GM12878 (cell line): ENCODE measurements at regions not wholly inside any gene's neighbourhood (a gene's known extent, or its start where the extent isn't known, plus 50 kb on each side); places are given as distances from the start of the nearest gene placed in this dataset.

ENCODE experiments used
- ATAC-seq: fragments of 200-7000 bp; cut with Tn5 transposase; 3 replicates; pipeline ENCODE4 v1.9.1; 2020; ENCODE audit warnings: mild to moderate bottlenecking, moderate library complexity
- BruUV-seq: library from RNA; stranded (reverse); fragments of 400-500 nt; replicated peaks from 2 replicates; lab custom pipeline; 2021; lab: Mats Ljungman, UMichigan
- CTCF ChIA-PET: fragments of 300-600 bp; sonication (Branson Sonifier 250); formaldehyde crosslinking; extraction: SDS; loops from one replicate; lab custom pipeline; 2021; ENCODE audit warnings: inconsistent platforms; lab: Yijun Ruan, JAX
- POLR2A ChIA-PET: fragments of 350-600 bp; formaldehyde crosslinking; extraction: SDS; loops from one replicate; lab custom pipeline; 2021; ENCODE audit warnings: inconsistent platforms; lab: Charles Lee
- RAD21 ChIA-PET: fragments of 300-600 bp; sonication (Branson Sonifier 250); formaldehyde crosslinking; loops from one replicate; lab custom pipeline; 2023; ENCODE audit warnings: antibody characterized with exemption; ENCODE audit not compliant: unreplicated experiment; lab: Charles Lee
- SMC1A ChIA-PET: fragments of 300-600 bp; sonication (Branson Sonifier 250); formaldehyde crosslinking; loops from one replicate; lab custom pipeline; 2023; ENCODE audit not compliant: unreplicated experiment, uncharacterized antibody; lab: Charles Lee
- DNase-seq: peaks from one replicate; pipeline ENCODE4 v3.0.0-alpha.2; 2011; ENCODE audit warnings: low read depth, low spot score
- FAIRE-seq: peaks from 3 replicates; lab custom pipeline; 2011; peaks lifted over from hg19 to GRCh38; lab: Jason Lieb, UNC
- H2AFZ ChIP-seq: 2 replicates; pipeline ENCODE4 v1.6.0; 2011; ENCODE audit warnings: low read depth, low read length, control low read depth; ENCODE audit not compliant: control insufficient read depth
- H3K27ac ChIP-seq: 2 replicates; pipeline ENCODE4 v1.5.1; 2011; ENCODE audit warnings: control low read depth; ENCODE audit not compliant: control insufficient read depth, insufficient read depth
- H3K27me3 ChIP-seq, 2 experiments: replicated peaks in 1 of 2; 2 replicates each; pipeline versions ENCODE4 v1.6.0 to v1.6.1; 2011; ENCODE audit warnings: low read length in 1 of 2; ENCODE audit not compliant: control insufficient read depth in 2 of 2, insufficient read depth in 2 of 2
- H3K36me3 ChIP-seq, 2 experiments: 2 replicates each; pipeline ENCODE4 v1.5.1; 2011; ENCODE audit warnings: low read length in 1 of 2; ENCODE audit not compliant: control insufficient read depth in 2 of 2, insufficient read depth in 2 of 2
- H3K4me1 ChIP-seq: 2 replicates; pipeline ENCODE4 v1.6.1; 2011; ENCODE audit warnings: mild to moderate bottlenecking, low read length, moderate library complexity, mixed read lengths; ENCODE audit not compliant: control insufficient read depth, insufficient read depth
- H3K4me2 ChIP-seq: 2 replicates; pipeline ENCODE4 v1.6.0; 2011; ENCODE audit warnings: control low read depth; ENCODE audit not compliant: control insufficient read depth, insufficient read depth
- H3K4me3 ChIP-seq: fragments of 200-600 bp; sonication (generic); 2 replicates; pipeline ENCODE4 v1.5.1; 2016
- H3K79me2 ChIP-seq: 2 replicates; pipeline ENCODE4 v1.6.0; 2011; ENCODE audit warnings: low read length; ENCODE audit not compliant: control insufficient read depth, insufficient read depth
- H3K9ac ChIP-seq: 2 replicates; pipeline ENCODE4 v1.8.0; 2011; ENCODE audit warnings: low read length, control low read depth, mixed read lengths; ENCODE audit not compliant: control insufficient read depth, insufficient read depth
- H3K9me3 ChIP-seq: replicated peaks from 3 replicates; pipeline ENCODE4 v1.5.1; 2011; ENCODE audit warnings: mild to moderate bottlenecking, low read length; ENCODE audit not compliant: control insufficient read depth, insufficient read depth
- H4K20me1 ChIP-seq: 2 replicates; pipeline ENCODE4 v1.6.0; 2011; ENCODE audit not compliant: control insufficient read depth, insufficient read depth
- BACH1 ChIP-seq: fragments of 450-650 bp; IDR thresholded peaks from 2 replicates; pipeline ENCODE4 v1.6.1; 2017; ENCODE audit warnings: mild to moderate bottlenecking, borderline replicate concordance
- CHD1 ChIP-seq: IDR thresholded peaks from 2 replicates; pipeline ENCODE4 v1.6.1; 2012; ENCODE audit warnings: low read depth, low read length, improper control_type of control experiment
- DPF2 ChIP-seq: fragments of 450-650 bp; IDR thresholded peaks from 2 replicates; pipeline ENCODE4 v1.6.1; 2017; ENCODE audit warnings: mild to moderate bottlenecking
- E2F4 ChIP-seq: IDR thresholded peaks from 2 replicates; pipeline ENCODE4 v1.6.1; 2012; ENCODE audit warnings: low read depth, low read length, improper control_type of control experiment
- IKZF1 ChIP-seq: fragments of 450-650 bp; conservative IDR thresholded peaks from 2 replicates; pipeline ENCODE4 v1.6.1; 2017; ENCODE audit warnings: antibody characterized with exemption, mild to moderate bottlenecking
- KAT2A ChIP-seq: conservative IDR thresholded peaks from 2 replicates; pipeline ENCODE4 v1.6.1; 2011; ENCODE audit warnings: low read depth, low read length; ENCODE audit not compliant: control insufficient read depth
- NFYA ChIP-seq: IDR thresholded peaks from 2 replicates; pipeline ENCODE4 v1.6.1; 2011; ENCODE audit warnings: low read depth, mild to moderate bottlenecking, low read length, improper control_type of control experiment, borderline replicate concordance
- NR2C2 ChIP-seq: IDR thresholded peaks from 2 replicates; pipeline ENCODE4 v1.6.1; 2011; ENCODE audit warnings: borderline replicate concordance, low read depth; ENCODE audit not compliant: control insufficient read depth, insufficient read length
- PML ChIP-seq: IDR thresholded peaks from 2 replicates; pipeline ENCODE4 v1.6.1; 2012; ENCODE audit warnings: low read length, inconsistent platforms
- POLR2AphosphoS5 ChIP-seq: IDR thresholded peaks from 2 replicates; pipeline ENCODE4 v1.6.1; 2011; ENCODE audit warnings: mild to moderate bottlenecking, low read length, inconsistent platforms
- POU2F2 ChIP-seq: IDR thresholded peaks from 3 replicates; pipeline ENCODE4 v1.6.1; 2011; ENCODE audit warnings: low read depth, mild to moderate bottlenecking, low read length, borderline replicate concordance
- RAD51 ChIP-seq: fragments of 450-650 bp; IDR thresholded peaks from 2 replicates; pipeline ENCODE4 v1.6.1; 2016; ENCODE audit warnings: moderate library complexity, mild to moderate bottlenecking, inconsistent platforms
- STAT1 ChIP-seq: fragments of 450-650 bp; conservative IDR thresholded peaks from 2 replicates; pipeline ENCODE4 v1.6.1; 2014; ENCODE audit warnings: antibody characterized with exemption, mild to moderate bottlenecking
- ZNF622 ChIP-seq: fragments of 450-650 bp; IDR thresholded peaks from 2 replicates; pipeline ENCODE4 v1.6.1; 2017; ENCODE audit warnings: mild to moderate bottlenecking, inconsistent platforms
- ZNF687 ChIP-seq: fragments of 450-650 bp; IDR thresholded peaks from 2 replicates; pipeline ENCODE4 v1.6.1; 2017; ENCODE audit warnings: mild to moderate bottlenecking, moderate library complexity
- WGBS: methylation state at CpG from one replicate; pipeline ENCODE4 v1.1.6; 2016; ENCODE audit warnings: low lambda C conversion rate; ENCODE audit not compliant: insufficient replicate concordance, insufficient coverage; ENCODE audit errors: missing lambda C conversion rate; 5-methylcytosine and 5-hydroxymethylcytosine counted together
- in situ Hi-C: fragments of 300-500 bp; cut with MboI; formaldehyde crosslinking; loops from 9 replicates; pipeline ENCODE4 v1.14.3; 2018; ENCODE audit warnings: mixed read lengths
- intact Hi-C: fragments of 100-400 bp; cut with micrococcal nuclease; formaldehyde crosslinking; loops from one replicate; pipeline ENCODE4 v1.14.2; 2022; ENCODE audit not compliant: unreplicated experiment
- TF ChIP-seq, protein P1 (sequence below): fragments of 450-650 bp; formaldehyde crosslinking; IDR thresholded peaks from 2 replicates; pipeline ENCODE4 v1.4.0; 2020; ENCODE audit warnings: mild to moderate bottlenecking, moderate library complexity

GRCh38 chr16:85514295-85514597, 98.9 kb upstream of the GSE1 start (continued):
- TF ChIP-seq, protein P1, sequence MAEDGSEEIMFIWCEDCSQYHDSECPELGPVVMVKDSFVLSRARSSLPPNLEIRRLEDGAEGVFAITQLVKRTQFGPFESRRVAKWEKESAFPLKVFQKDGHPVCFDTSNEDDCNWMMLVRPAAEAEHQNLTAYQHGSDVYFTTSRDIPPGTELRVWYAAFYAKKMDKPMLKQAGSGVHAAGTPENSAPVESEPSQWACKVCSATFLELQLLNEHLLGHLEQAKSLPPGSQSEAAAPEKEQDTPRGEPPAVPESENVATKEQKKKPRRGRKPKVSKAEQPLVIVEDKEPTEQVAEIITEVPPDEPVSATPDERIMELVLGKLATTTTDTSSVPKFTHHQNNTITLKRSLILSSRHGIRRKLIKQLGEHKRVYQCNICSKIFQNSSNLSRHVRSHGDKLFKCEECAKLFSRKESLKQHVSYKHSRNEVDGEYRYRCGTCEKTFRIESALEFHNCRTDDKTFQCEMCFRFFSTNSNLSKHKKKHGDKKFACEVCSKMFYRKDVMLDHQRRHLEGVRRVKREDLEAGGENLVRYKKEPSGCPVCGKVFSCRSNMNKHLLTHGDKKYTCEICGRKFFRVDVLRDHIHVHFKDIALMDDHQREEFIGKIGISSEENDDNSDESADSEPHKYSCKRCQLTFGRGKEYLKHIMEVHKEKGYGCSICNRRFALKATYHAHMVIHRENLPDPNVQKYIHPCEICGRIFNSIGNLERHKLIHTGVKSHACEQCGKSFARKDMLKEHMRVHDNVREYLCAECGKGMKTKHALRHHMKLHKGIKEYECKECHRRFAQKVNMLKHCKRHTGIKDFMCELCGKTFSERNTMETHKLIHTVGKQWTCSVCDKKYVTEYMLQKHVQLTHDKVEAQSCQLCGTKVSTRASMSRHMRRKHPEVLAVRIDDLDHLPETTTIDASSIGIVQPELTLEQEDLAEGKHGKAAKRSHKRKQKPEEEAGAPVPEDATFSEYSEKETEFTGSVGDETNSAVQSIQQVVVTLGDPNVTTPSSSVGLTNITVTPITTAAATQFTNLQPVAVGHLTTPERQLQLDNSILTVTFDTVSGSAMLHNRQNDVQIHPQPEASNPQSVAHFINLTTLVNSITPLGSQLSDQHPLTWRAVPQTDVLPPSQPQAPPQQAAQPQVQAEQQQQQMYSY (CRISPR knock-in tag), result no peak
- no peak for TF ChIP-seq RAD51
- TF ChIP-seq IKZF1, result no peak
- TF ChIP-seq KAT2A, result no peak
- TF ChIP-seq NFYA, result no peak
- no peak for TF ChIP-seq STAT1
- no peak for TF ChIP-seq PML
- TF ChIP-seq POU2F2, result no peak

DNA sequence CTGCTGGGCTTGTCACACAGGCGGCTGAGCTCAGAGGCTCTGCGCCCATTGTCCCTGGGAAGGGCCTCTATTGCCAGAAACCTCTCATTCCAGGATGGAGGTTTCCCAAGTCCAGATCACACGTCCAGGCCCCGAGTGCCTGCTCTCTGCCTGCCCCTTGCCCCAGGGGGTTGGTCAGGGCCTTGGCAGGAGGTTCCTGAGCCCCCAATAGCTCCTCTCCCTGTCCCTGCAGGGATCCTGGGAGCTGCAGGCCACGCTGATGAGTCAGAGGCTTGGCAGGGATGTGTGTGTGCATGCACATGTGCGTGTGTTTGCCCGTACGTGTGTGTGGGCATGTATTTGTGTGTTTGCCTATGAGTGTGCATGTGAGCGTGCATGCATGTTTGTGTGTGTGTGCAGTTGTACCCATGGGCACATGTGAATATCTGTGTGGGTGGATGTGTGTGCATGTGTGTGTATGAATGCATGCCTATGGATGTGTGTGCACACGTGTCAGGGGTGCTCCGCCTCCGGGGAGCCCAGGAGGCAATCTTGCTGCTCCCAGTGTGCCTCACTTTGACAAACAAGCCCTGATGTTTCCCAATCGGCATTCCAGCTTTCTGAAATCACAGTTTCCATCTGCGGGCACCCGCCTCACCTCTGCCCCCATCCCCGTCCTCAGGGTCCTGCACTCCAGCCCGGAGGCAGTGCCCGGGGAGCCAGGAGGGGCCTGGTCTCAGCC, 98.4 kb upstream of the GSE1 start:
- ChIA-PET SMC1A (no interaction called here), RAD21 (no interaction called here), POLR2A (no interaction called here), CTCF (no interaction called here)
- H3K27me3 ChIP-seq, result peaks cover 0 to 3% of the 10 kb centered on the region in 2 experiments; a peak in 2 of 4 replicates
- H3K9ac ChIP-seq, result no peak overlapping the region
- H3K9me3 ChIP-seq, result no peaks in the 10 kb centered on the region
- H3K4me2 ChIP-seq, result no peak overlapping the region
- H3K4me3 ChIP-seq, result no peak overlapping the region
- H2AFZ ChIP-seq, result no peak overlapping the region
- no peaks in the 10 kb centered on the region for H4K20me1 ChIP-seq
- in situ Hi-C loops (no loop called here), intact Hi-C loops (no loop called here)
- no peaks in the 10 kb centered on the region for H3K36me3 ChIP-seq
- DNase-seq (no peak), FAIRE-seq (no peak), ATAC-seq (no peak)
- H3K27ac ChIP-seq, result no peak overlapping the region
- no TSS peak for BruUV-seq
- H3K79me2 ChIP-seq, result no peaks in the 10 kb centered on the region
- H3K4me1 ChIP-seq, result no peaks in the 10 kb centered on the region
- 31% methylated on average over 17 of the region's 18 CpGs for WGBS
- TF ChIP-seq CHD1, result no peak
- no peak for TF ChIP-seq NFYA
- TF ChIP-seq NR2C2, result no peak
- no peak for TF ChIP-seq E2F4
- TF ChIP-seq ZNF687, result no peak
- no peak for TF ChIP-seq POLR2AphosphoS5
- TF ChIP-seq DPF2, result no peak
- TF ChIP-seq ZNF622, result no peak
- no peak for TF ChIP-seq BACH1
